ENCODE measurements at regions not wholly inside any gene's neighbourhood (a gene's known extent, or its start where the extent isn't known, plus 50 kb on each side); places are given as distances from the start of the nearest gene placed in this dataset.

DNA sequence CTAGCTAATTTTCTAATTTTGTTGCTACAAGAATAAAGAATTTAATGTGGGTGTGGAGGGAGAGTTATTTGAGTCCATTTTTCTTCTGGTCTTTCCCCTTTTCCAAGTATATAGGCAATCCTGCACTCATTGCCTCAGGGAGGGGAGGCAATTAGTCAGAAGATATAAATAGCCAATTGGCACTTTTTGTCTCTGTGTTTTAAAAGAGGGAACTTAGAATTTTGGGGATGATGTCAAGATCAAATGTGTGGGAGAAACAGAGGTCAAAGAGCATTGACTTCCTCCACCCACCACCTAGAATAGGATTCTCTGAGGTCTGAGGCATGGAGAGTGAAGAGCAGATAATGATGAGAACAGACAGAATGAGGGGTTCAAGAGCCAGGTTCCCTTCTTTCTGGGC is 120.3 kb upstream of the ZC3H12C start:
- DNase-seq (ENCODE audit: low spot score): no peak

DNA sequence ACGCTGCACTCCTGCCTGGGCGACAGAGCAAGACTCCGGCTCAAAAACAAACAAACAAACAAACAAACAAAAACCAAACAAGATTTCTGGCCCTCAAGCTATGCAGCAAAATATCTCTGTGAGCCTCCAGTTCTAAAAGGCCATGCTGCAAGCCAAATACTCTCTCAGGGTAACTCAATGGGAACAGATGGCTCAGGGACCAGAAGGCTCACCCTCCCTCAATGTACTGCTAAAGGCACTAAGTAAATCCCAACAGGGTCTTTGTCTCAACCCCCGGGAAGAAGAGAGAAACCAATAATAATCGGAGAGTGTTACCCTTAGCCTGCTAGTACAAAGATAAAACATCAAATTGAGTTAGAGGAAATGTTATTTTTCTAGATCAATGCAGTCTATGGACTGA is 119.7 kb upstream of the ZC3H12C start:
- no peak for DNase-seq (ENCODE audit: low spot score)

DNA sequence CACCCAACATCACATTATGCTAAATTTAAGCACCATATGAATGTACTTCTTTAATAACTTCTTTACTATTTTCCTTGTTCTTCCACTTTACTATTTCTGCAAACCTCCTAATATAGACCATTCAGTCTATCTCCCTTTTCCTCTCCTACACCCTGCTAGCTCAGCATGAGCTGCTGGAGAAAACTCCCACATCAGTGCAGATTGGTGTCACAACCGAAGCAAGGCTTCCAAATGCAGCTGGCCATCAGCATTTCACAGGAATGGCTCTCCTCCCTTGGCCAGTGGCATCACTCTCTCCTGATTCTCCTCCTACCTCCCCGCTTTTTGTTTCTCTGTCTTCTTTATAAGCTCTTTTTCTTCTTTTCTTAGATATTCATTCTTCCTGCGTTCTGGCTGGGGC is 118.7 kb upstream of the ZC3H12C start:
- no peak for DNase-seq (ENCODE audit: low spot score)

DNA sequence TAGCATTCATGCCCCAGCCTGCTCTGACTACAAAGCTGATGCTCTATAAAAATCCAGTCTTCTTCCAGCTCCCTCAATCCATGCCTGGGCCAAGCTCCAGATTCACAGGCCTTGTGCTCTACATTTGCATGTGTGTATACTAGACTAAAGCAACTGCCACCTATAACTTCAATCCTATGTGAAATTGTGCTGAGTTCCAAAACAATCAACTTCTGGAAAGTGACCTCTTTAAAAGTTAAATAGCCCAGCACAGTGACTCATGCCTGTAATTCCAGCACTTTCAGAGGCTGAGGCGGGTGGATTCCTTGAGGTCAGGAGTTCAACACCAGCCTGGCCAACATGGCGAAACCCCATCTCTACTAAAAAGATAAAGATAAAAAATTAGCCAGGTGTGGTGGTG is 114.3 kb upstream of the ZC3H12C start:
- no peak for DNase-seq (ENCODE audit: low spot score)

DNA sequence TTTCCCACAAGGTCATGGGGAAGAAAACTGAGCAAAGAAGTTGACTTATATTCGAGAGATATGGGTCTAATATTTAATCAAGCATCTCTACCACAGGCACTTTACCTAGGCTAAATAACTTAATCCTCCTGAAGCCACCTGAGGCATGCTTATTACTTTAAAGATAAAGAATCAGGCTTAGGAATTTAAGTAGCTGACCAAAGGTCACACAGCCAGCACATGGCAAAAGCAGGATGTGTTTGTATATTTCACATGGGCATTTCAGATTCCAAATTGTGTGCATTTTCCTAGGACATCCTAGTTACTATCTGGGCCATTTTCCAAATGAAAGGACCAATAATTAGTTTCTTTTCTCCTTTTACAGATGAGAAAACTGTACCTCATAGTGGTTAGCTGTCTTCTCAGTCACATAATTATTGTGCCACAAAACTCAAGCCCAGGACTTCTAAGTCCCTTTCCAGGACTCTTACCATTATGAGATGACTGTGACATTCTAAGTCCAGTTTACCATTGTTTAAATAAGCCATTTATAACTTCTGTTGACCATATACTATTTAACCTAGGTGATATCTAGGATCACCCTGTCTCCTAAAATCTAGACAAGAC is 112.1 kb upstream of the ZC3H12C start:
- no peak for DNase-seq (ENCODE audit: low spot score)

DNA sequence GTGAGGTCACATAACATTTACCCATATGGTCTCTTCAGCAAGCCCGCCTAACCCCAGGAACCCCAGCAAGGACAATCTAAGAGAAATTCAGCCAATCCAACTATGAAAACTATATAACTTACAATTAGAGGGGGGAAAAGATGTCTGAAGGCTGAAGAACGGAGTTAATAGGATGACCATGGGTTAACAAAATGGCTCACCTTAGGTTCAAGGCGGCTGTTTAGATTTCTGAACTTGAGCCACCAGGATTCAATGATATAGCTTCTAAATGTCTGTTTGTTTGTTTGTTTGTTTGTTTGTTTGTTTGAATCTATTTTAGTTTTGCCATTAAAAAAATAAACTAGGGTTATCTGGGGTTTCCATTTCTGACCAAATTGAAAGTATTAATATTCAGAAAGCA is 109.8 kb upstream of the ZC3H12C start:
- DNase-seq (ENCODE audit: low spot score): no peak

DNA sequence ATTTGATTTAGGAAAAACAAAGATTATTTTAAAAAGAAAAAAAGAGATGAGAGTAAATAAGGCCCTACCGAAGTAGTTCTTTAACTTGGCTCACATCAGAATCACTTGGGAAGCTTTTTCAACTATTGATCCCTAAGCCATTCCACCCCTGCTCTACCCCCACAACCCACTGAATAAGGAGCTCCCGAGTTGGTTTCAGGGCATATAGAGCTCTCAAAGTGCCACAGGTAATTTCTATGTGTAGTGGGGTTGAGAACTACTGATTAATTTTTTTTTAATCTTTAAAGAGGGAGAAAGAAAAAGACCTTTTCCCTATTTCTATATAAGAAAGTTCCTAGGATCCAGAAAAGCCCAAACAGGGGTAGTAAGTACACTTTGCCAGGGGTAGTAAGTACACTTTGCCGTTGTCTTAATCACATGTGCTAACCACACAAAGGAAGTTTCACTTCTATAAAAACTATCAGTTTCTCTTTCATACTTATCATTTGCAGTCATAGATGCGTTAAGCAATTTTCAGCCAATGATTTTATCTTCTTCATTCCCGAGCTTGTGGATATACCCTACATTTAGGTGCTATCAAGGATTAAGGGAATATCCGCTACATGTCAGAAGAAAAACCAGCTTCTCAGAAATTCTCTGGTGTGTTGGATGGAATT is 108.4 kb upstream of the ZC3H12C start:
- DNase-seq (ENCODE audit: low spot score): no peak

DNA sequence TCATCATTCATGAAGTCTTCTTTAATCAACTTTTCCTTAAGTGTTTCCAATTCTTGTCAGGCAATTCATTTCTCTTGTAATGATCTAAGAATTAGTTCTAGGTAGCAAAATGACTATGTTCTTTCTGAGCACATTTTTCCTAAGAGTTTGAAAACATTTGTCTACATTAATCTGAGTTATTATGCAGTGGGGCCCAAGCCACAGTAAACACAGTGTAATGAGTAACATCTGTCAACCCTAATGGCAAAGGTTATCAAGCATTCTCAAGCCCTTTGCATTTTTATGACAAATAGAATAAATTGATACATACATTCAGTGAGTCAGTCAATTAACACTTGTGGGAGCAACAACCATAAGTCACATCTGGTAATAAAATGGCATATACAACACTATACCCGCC is 106.7 kb upstream of the ZC3H12C start:
- DNase-seq (ENCODE audit: low spot score): no peak

DNA sequence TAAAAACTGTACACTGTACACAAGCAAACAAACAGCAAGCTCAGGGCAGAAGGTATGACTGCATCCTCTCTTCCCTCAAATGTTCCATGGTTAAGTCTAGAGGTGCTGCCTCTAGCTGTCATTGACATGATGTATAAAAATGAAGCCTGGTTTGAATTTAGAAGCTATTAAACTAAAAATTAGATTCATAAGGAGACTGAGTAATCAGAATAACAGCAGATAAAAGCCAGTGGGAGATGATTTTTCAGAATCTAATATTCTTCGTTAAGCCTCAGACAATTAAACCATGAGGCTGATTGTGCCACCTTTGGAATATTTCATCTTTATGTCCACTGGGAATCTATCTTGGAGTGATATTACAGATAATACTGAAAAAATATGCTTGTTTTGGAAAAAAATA is 101.4 kb upstream of the ZC3H12C start:
- no peak for DNase-seq (ENCODE audit: low spot score)

DNA sequence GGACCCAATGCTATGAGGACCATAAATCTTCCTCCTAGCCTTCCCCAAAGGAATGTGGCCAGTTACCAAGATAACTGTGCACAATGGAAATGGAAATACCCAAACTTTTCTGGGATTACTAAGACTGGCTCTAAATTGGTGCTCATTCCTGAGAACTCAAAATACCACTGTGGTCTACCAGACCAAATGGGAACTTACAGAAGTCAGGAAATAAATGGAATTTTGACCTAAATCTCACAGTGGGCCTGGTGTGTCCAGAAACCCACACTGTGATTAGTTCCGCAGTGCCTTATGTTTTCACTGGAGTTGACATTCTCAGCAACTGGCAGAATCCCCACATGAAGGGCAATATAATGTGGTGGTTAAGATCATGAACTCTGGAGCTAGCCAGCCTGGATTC is 99.4 kb upstream of the ZC3H12C start:
- no peak for DNase-seq (ENCODE audit: low spot score)

DNA sequence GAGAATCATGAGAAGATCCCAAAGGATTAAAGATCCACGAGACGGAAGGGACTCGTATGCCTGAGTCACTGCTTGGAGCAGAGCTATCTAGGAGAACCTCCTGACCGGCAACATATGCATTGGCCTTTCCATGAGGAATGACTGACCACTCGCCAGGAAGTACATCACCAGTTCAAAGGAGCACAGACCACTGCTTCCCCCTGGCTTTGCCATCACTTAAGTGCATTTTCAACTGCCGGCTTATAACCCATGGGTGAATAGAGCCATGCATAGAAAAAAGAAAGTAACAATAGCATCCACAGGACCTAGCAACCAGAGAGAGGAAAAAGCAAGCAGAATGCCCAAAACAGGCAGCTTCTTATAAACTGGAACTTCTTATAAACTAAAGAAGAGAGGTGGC is 98.3 kb upstream of the ZC3H12C start:
- no peak for DNase-seq (ENCODE audit: low spot score)

DNA sequence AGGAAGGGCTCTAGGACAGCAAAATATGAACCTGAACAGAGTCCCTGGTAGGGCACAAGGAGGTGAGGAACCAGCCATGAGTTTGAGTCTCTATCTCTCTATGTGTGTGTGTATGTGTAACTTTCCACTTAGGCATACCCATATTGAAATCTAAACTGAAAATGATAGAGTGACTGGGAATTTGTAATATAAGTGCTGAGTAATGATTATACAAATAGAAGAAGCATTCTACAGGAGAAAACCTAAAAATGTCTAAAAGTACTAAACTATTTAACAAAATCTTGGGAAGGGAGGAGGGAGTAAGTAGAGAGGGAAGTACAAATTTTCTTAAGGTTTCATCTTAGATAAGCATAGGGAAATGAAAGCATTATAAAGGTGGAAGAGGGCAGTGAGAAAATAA is 97.1 kb upstream of the ZC3H12C start:
- DNase-seq (ENCODE audit: low spot score): no peak

DNA sequence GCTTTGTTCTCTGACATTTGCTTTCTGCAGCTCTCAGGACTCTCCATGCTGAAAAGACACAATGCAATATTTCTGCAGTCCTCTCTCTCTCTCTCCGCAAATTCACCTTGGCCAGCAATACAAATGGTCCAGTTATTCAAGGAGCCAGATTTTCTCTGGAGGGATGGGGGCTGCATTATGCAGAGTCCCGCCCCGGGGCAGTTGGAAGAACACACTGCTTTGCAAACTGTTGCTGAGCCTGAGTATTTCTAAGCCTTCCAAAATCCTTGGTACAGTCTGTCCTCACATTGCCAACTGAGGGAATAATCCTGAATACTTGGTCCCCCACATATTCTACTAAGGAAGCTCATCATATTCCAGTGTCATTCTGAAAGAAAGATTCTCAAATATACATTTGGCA is 94.3 kb upstream of the ZC3H12C start:
- DNase-seq (ENCODE audit: low spot score): peak; percentile 56

DNA sequence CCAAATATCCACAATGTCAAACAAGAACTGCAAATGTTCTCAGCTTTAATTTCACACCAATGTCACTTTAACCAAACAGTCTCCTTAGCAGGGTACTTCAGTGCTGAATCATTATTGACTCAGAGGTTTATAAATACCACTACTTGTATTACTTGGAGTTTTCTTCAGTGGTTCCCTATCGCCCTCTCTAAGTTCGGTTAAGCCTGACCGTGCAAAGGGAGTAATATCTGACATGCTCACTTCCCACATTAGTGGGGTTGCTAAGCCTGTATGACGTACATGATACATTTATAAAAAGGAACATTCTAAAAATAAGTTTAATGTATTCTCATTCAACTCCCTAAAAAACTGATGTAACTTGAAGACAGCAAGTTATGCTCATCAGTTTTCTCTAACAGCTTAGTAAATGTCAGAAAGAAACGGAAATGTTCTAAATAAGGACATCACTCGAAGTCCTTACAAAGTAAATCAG is 93.1 kb upstream of the ZC3H12C start:
- DNase-seq (ENCODE audit: low spot score): peak; percentile 27

DNA sequence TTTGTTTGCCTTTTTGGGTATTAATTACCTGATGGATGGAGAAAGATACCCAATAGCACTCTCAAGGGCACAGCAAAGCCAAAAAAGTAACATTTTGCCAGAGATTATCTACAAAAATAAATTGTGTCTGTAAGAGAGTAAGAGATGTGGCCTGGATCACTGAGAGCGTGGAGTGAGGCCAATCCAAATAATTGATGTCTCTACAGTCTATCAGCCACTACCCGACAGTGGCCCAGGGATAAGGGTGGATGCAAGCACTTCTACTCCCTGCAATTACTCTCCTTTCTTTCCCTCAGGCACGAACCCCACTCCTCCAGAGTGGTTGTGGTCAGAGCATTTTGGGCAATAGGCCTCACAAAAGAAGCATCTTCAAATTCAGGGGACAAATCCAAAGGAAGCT is 92.3 kb upstream of the ZC3H12C start:
- DNase-seq (ENCODE audit: low spot score): no peak

DNA sequence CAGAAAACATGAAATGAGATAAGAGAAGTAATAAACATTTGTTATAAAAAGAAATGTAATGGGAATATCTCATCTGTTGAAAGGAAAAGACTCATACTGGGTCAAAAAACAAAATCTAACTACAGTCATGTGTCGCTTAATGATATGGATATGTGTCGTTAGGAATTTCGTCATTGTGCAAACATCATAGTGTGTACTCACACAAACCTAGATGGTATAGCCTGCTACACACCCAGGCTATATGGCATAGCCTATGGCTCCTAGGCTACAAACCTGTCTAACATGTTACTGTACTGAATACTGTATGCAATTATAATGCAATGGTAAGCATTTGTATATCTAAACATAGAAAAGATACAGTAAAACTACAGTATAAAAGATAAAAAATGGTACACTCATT is 89.8 kb upstream of the ZC3H12C start:
- DNase-seq (ENCODE audit: low spot score): no peak

DNA sequence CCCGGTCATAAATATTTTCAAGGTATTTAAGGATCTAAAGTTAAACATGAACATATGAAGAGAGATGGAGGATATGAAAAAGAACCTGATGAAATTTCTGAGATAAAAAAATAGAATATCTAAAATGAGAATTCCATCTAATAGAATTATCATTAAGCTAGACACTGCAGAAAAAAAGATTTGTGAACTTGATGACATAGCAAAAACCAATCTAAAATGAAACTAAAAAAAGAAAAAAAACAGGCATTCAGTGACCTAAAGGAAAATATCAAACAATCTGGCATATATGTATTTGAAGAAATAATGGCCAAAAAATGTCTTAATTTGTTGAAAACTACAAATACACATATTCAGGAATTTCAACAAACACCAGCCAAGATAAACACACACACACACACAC is 81.6 kb upstream of the ZC3H12C start:
- DNase-seq (ENCODE audit: low spot score): no peak

DNA sequence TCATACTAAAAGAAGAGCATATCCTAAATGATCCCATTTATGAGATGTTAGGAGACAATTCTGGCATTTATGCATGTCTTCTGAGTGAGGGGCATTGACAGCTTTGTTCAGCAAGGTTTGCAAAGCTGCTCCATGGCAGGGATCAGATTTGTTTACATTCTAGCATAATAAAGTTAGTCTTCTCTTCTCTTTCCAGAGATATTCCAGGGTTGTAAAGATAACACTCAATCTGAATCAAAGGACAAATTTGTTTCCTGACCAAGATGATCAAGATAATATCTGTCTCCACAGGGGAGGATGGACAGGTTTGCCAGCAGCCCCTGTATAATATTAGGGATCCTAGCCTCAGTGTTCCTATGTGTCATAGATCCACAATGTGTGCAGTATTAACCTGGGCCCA is 77.5 kb upstream of the ZC3H12C start:
- no peak for DNase-seq (ENCODE audit: low spot score)

DNA sequence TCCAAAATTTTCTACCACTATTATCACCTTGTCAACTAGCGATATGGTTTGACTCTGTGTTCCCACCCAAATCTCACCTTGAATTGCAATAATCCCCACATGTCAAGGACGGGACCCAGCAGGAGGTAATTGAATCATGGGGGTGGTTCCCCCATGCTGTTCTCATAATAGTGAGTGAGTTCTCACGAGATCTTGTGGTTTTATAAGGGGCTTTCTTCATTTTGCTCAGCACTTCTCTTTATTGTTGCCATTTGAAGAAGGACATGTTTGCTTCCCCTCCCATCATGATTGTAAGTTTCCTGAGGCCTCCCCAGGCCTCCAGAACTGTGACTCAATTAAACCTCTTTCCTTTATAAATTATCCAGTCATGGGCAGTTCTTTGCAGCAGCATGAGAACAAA is 73.5 kb upstream of the ZC3H12C start:
- DNase-seq (ENCODE audit: low spot score): no peak

DNA sequence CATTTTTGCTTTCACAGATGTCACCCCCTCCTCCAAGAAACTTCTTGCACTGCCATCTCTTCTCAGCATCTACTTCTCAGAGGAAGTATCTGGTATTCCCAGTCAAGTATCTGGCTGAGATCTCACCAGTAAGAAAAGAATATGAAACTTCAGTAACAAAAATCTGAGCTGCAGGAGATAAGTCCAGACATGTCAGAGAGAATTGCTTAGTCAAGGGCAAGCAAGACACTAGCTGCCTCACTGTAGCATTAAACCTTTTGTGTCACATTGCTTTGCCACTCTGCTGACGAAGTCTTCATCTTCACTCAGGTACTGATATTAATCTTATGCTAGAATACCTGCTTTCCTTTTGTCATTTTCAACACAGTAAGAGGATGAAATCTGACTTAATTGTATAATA is 70.6 kb upstream of the ZC3H12C start:
- no peak for DNase-seq (ENCODE audit: low spot score)

DNA sequence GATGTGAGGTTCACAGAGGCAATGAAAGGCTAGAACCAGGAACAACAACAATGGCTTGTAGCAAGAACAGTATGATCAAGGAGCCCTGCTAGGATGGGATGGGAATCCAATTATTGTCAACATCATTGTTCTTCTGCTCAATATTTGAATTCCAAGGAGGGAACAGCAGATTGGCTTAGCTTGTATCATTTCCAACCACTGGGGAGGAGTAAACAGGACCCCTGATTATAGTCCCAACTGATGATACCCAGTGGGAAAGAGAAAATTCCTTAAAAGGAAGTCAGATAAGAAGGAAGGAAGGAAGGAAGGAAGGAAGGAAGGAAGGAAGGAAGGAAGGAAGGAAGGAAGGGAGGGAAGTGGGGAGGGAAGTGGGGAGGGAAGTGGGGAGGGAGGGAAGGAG is 69.5 kb upstream of the ZC3H12C start:
- DNase-seq (ENCODE audit: low spot score): no peak

DNA sequence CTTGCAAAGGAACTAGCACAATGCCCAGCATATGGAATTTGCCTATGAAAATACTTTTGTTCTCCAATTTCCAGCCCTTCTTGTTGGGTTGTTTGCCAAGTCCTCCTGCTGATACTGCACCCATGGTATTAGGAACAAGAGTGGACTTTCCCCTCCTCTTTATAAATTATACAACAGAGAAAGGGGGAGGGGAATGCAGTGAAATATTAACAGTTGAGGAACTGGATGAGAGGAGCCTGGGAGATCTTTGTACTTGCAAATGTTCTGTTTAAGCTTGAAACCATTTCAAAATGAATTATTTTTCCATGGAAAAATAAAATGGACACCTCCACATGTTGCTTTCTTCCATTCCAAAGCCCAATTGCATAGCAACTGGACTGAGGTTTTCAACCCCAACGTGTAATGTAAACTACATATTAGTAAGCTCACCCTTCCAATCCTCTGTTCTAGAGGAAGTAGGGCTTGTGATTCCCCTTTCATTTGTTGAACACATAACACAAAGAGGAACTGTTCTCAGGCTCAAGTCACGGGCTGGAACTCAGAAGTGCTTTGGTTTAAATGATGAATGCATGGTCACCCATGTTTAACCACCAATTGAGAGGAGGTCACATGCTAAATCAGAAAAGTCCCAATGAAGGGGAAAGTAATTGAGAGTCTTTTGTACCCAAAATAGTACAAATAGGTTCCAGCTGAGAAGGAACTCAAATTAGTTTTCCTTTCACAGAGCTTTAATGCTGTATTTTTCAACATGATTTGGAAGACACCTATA is 66.2 kb upstream of the ZC3H12C start:
- DNase-seq (ENCODE audit: low spot score): peak; percentile 80

DNA sequence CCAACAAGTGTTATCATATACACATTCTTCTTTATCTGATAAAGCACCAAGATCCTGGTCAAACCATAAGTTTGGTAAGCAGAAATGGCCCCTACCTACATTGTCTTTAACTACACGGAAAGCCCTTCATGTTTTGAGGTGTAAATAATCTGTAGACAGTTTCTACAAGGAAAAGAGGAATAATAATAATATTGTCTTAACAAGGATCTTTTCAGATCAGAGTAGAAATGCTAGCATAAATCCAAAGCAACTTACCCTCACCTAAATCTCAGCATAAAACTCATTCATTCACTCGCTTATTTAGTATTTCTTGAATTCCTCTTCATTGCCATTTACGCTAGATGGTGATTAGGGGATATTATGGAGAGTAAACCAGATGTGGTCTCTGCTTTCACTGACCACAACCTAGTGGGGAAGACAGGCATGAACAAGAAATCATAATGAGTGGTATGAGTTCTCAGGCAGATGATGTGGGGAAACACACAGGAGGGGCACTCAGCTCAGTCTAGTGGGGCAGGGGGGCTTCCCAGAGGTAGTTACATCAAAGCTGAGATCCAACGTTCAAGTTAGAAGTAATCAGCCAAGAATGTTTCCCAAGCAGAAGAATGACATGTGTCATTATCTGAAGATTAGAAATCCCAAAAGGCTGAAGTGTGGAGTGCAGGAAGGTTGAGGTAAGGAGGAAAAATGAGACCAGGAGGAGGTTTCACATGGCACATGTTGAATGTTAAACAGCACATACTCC is 65.4 kb upstream of the ZC3H12C start:
- DNase-seq (ENCODE audit: low spot score): no peak

All from Ammon's horn (tissue), 1 donor.